ENCODE measurements at regions not wholly inside any gene's neighbourhood (a gene's known extent, or its start where the extent isn't known, plus 50 kb on each side); places are given as distances from the start of the nearest gene placed in this dataset.
A peak's percentile ranks its signal among the peaks of the same experiment; 100 is the strongest.
"Not testable (repeated sequence)": the region's sequence is repeated elsewhere in the genome, so short reads cannot be mapped to it uniquely, and the experiment has no call there.

DNA sequence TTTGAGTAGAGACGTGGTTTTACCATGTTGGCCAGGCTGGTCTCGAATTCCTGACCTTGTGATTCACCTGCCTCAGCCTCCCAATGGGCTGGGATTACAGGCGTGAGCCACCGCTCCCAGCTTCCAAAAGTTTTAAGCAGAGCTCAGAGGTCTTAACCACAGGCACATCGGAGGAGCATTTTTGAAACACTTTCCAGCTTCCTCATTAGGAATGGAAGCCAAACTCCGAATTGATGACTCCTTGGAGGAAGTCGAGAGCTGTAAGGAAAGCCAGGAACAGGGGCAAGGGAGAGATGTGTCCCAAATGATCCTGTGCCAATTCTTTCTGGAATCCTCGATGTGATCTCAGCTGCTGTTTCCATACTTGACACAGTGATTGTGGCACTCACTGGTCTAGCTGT, 56.2 kb upstream of the CCZ1B start:
- intact Hi-C loops (cut with DNase I); DNase-seq: not testable (repeated sequence)

DNA sequence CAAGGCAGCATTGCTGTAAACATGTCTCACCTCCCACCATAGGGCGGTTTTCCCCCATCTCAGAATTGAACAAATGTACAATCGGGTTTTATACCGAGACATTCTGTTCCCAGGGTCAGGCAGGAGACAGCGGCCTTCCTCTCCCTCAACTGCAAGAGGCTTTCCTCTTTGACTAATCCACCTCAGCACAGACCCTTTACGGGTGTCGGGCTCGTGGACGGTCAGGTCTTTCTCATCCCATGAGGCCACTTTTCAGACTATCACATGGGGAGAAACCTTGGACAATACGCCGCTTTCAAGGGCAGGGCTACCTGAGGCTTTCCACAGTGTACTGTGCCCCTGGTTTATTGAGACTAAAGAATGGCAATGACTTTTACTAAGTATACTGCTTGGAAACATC, 57.7 kb upstream of the CCZ1B start:
- intact Hi-C loops (cut with DNase I); DNase-seq: not testable (repeated sequence)

DNA sequence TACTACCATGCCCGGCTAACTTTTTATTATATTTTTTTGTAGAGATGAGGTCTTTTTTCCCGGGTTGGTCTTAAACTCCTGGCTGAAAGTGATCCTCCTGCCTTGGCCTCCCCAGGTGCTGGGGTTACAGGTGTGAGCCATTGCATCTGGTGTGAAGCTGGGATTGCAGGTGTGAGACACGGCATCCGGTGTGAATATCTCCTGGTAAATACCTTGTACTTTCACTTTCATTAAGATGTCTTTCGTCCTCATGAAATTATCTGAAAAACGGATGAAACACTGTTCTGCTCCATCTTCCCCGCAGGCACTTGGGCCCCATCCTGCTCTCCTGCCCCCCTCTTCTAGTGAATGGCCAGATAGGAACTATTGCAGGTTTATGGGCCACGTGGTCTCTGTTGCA, 60.1 kb upstream of the CCZ1B start:
- DNase-seq: no peak
- intact Hi-C loops (cut with DNase I): no loop called here

DNA sequence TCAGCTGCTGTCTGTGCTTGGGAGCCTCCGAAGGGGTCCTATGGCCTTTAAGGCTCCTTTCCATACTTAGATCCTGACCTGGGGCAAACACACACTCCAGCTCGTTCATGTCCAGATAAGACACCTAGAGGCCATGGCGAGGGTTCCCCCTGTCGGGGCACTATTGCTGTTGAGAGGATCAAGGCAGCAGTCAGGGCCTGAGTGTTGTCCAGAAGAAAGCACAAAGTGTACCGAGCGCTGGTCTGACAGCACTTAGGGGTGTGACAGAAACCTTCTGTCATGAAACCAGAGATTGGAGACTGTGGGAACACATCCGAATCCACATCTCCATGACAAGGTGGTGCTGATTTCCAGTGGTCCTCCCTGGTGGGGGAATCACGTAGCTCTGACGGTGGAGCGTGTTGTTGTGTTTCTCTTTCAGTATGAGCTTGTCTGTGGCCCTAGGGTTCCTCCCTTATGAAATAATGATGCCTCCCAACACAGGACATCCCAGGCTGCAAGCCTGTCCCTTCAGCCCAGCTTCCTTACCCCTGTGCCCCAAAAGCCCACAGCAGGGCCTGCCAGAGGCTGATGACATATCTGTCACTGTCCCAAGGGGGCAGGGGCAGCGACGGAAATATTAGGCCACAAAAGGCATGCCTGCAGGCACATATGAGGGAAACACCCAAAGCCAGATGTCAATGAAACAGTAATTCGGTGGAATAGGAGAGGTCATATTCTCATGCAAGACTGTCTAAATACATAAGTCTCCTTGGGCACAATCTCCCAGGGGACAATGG, 62.4 kb upstream of the CCZ1B start:
- intact Hi-C loops (cut with DNase I): not testable (repeated sequence)
- peak in 1 of 42 donors; percentile 37 for DNase-seq

- intact Hi-C loops (cut with DNase I): no loop called here
- DNase-seq: no peak
Measured at GRCh38 chr7:6889252-6889812, 63.3 kb upstream of the CCZ1B start.

DNA sequence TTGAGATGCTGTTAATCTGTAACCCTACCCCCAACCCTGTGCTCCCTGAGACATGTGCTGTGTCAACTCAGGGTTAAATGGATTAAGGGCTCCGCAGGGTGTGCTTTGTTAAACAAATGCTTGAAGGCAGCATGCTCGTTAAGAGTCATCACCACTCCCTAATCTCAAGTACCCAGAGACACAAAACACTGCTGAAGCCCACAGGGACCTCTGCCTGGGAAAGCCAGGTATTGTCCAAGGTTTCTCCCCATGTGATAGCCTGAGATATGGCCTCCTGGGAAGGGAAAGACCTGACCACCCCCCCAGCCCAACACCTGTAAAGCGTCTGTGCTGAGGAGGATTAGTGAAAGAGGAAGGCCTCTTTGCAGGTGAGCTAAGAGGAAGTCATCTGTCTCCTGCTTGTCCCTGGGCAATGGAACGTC, 76.0 kb upstream of the CCZ1B start:
- intact Hi-C loops (cut with DNase I); DNase-seq: not testable (repeated sequence)

- intact Hi-C loops (cut with DNase I); DNase-seq: not testable (repeated sequence)
Measured at GRCh38 chr7:6903289-6903688, 77.2 kb upstream of the CCZ1B start.

DNA sequence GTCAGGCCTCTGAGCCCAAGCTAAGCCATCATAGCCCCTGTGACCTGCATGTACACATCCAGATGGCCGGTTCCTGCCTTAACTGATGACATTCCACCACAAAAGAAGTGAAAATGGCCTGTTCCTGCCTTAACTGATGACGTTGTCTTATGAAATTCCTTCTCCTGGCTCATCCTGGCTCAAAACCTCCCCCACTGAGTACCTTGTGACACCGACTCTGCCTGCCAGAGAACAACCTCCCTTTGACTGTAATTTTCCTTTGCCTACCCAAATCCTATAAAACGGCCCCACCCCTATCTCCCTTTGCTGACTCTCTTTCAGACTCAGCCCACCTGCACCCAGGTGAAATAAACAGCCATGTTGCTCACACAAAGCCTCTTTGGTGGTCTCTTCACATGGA, 77.7 kb upstream of the CCZ1B start:
- DNase-seq; intact Hi-C loops (cut with DNase I): not testable (repeated sequence)

- intact Hi-C loops (cut with DNase I): no loop called here
- no peak for DNase-seq
Measured at GRCh38 chr7:6917258-6917657, 91.2 kb upstream of the CCZ1B start.

GRCh38 chr7:6919169-6919568, 93.1 kb upstream of the CCZ1B start:
- intact Hi-C loops (cut with DNase I): not testable (repeated sequence)
- peak in 3 of 42 donors; percentile 7 to 53 (median 11) for DNase-seq

DNA sequence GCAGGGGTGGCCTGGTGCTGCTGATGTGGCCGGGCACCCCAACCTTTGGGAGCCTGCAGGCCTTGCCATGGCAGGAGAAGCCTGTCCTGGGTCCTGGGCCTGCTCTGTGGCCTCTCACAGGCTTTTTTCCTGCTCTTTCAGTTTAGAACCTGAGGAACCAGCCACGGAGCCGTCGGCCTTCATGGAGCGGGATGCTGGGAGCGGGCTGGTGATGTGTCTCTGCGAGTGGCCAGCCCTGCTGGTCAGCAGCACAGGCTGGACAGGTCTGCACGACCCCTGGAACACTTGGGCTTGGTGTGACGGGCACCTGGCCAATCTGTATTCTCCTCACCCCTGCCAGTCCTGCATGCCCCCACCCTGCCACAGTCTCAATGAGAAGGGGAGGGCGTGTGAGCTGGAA, 98.4 kb upstream of the CCZ1B start:
- intact Hi-C loops (cut with DNase I); DNase-seq: not testable (repeated sequence)

GRCh38 chr7:6926193-6927174, 100.4 kb upstream of the CCZ1B start:
- intact Hi-C loops (cut with DNase I); DNase-seq: not testable (repeated sequence)

DNA sequence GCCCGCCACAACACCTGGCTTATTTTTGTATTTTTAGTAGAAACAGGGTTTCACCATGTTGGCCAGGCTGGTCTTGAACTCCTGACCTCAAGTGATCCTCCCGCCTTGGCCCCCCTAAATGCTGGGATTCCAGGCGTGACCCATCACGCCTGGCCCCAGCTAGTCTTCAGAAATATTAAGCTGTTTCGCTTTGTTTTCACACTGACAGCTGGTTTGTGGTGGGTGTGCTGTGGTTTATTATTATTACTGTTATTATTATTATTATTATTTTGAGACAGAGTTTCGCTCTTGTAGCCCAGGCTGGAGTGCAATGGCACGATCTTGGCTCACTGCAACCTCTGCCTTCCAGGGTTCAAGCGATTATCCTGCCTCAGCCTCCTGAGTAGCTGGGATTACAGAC, 101.6 kb upstream of the CCZ1B start:
- DNase-seq; intact Hi-C loops (cut with DNase I): not testable (repeated sequence)

- intact Hi-C loops (cut with DNase I): not testable (repeated sequence)
Measured at GRCh38 chr7:6929588-6929987, 103.5 kb upstream of the CCZ1B start.

GRCh38 chr7:6930081-6930635, 104.1 kb upstream of the CCZ1B start:
- intact Hi-C loops (cut with DNase I); DNase-seq: not testable (repeated sequence)

More at GRCh38 chr7:6929588-6929987, 103.5 kb upstream of the CCZ1B start:
- DNase-seq: not testable (repeated sequence)

DNA sequence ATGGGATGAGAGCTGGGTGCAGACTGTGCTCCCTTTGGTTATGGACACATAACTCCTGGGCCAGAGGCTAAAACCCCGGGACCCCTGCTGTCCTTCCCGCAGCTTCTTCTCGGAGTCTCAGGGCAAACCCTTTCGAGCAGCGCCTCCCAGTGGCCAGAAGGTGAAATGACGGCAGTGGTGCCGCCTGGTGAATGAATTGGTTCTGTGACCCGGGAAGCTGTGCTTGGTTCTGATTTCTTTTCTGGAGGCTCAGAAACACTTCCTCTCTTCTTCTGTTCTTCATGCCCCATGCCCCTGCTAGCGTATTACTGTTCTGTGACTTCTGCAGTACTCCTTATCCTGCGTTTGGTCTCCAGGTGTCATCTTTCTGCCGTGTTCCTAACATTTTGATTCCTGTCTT, 104.7 kb upstream of the CCZ1B start:
- DNase-seq: peak in 41 of 42 donors; percentile 25 to 85 (median 69)
- intact Hi-C loops (cut with DNase I): not testable (repeated sequence)

DNA sequence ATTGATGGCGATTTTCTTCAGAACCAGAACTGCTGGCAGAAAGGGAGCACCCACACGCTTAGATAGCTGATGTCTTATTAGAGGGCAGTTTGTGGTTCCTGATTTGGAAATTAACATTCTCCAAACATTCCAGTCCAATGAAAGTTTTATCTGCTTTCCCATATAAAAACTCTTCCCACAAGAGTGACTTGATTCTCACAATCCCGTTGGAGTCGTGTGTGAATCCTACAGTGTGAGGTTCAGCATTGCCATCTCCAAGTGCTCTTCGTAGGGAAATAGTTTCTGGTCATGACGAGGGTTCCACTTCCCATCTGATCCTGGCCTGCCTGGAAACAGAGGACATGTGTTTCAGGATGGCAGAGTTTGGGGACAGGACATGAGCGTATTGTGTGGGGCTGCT, 105.4 kb upstream of the CCZ1B start:
- DNase-seq; intact Hi-C loops (cut with DNase I): not testable (repeated sequence)

- DNase-seq; intact Hi-C loops (cut with DNase I): not testable (repeated sequence)
Measured at GRCh38 chr7:6933954-6934632, 108.0 kb upstream of the CCZ1B start.

DNA sequence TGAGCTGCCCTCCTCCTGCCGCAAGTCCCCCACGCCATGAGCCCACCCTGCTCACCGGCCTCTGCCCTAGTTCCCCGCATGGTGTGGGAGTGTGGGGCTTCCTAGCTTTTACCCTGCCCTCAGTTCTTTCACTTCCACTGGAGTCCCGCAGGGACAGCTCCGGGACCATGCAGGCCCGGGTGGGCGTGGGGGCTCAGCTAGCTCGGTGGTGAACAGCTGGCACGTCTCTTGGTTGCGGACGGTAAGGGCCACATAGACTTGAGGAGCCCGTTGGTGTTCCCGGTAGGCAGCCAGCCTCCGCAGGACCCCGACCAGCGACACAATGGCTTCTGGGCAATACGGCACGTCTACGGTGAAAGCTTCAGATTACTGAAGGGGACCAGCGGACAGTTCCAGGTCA, 108.9 kb upstream of the CCZ1B start:
- intact Hi-C loops (cut with DNase I): no loop called here
- no peak for DNase-seq
